ENCODE measurements at regions not wholly inside any gene's neighbourhood (a gene's known extent, or its start where the extent isn't known, plus 50 kb on each side); places are given as distances from the start of the nearest gene placed in this dataset.

GRCh38 chr5:6833406-6833805, 120.2 kb downstream of the TENT4A start:
- H3K79me1 ChIP-seq (ENCODE audit: low read depth in 1 of 2, low read length in 2 of 2), result no peaks in the 10 kb centered on the region
- H3K14ac ChIP-seq (replicated peaks; ENCODE audit: low read depth, low read length), result no peak overlapping the region
- H2BK20ac ChIP-seq (ENCODE audit: low read depth, low read length), result no peak overlapping the region
- H3K36me3 ChIP-seq (ENCODE audit: control insufficient read depth, insufficient read depth, low read length), result no peaks in the 10 kb centered on the region
- peaks cover 14% of the 10 kb centered on the region; the same call in 1 of the 2 replicates for H3K9me3 ChIP-seq (ENCODE audit: control insufficient read depth, insufficient read depth, low read length)
- ChIA-PET CTCF (interaction anchor here (1.3 kb wide), 1 partner anchor 13 kb away, joined by 3 read pairs; no protein-coding TSS in a partner anchor), POLR2A (ENCODE audit: unreplicated experiment) (no interaction called here)
- no peak overlapping the region for H2AK5ac ChIP-seq (ENCODE audit: low read depth, low read length)
- H2AFZ ChIP-seq (replicated peaks; ENCODE audit: low read length, poor library complexity), result no peak overlapping the region
- no CpG with 5 or more reads among the region's 1 CpG for WGBS, 2 experiments (ENCODE audit: extremely low coverage in 2 of 2, insufficient read length in 1 of 2)
- H2BK15ac ChIP-seq (ENCODE audit: low read depth, low read length), result no peak overlapping the region
- H3K56ac ChIP-seq (ENCODE audit: extremely low read depth, insufficient read depth, low read length), result no peak overlapping the region
- H4K8ac ChIP-seq (ENCODE audit: low read depth in 2 of 2, low read length in 2 of 2), result no peak overlapping the region
- TF ChIP-seq FOS (IDR thresholded peaks at IDR 0.05; ENCODE audit: low read depth, low read length) (no peak), CEBPB (IDR thresholded peaks at IDR 0.05; ENCODE audit: low read depth, low read length) (no peak), SMC3 (IDR thresholded peaks at IDR 0.05; ENCODE audit: low read depth, low read length) (no peak), NFE2L2 (IDR thresholded peaks at IDR 0.05; ENCODE audit: low read depth, low read length) (no peak), CTCF (conservative IDR thresholded peaks at IDR 0.05; ENCODE audit: low read depth, low read length) (no peak), MAFK (IDR thresholded peaks at IDR 0.05; ENCODE audit: low read depth, low read length) (no peak), POLR2A (IDR thresholded peaks at IDR 0.05; ENCODE audit: low read depth, low read length) (no peak), CHD1 (IDR thresholded peaks at IDR 0.05; ENCODE audit: low read depth, low read length) (no peak), USF2 (IDR thresholded peaks at IDR 0.05; ENCODE audit: low read depth, low read length) (no peak), RAD21 (IDR thresholded peaks at IDR 0.05; ENCODE audit: low read length) (no peak), ELK1 (IDR thresholded peaks at IDR 0.05; ENCODE audit: borderline replicate concordance, low read depth, low read length) (no peak), BHLHE40 (IDR thresholded peaks at IDR 0.05; ENCODE audit: low read depth, low read length) (no peak)
- no peak overlapping the region for H4K91ac ChIP-seq (ENCODE audit: insufficient read depth, low read depth, low read length)
- no peak overlapping the region for H3K4ac ChIP-seq (ENCODE audit: low read depth, low read length)
- no peak overlapping the region for H3K23ac ChIP-seq (ENCODE audit: low read depth, low read length)
- BruUV-seq (replicated peaks), result no TSS peak
- no peak overlapping the region for H2BK120ac ChIP-seq (ENCODE audit: low read depth, low read length)
- no peak overlapping the region for H3K9ac ChIP-seq (ENCODE audit: low read depth, low read length)
- no peak overlapping the region for H2BK5ac ChIP-seq (ENCODE audit: low read depth, low read length, poor library complexity, severe bottlenecking)
- DNase-seq, result no peak
- no peak overlapping the region for H3K4me2 ChIP-seq (ENCODE audit: low read depth, low read length)
- no peak for ATAC-seq (ENCODE audit: low read depth)
- dilution Hi-C loops (cut with HindIII; ENCODE audit: low sequenced_read_pairs, unreplicated experiment), result no loop called here
- in situ Hi-C loops (cut with MboI; ENCODE audit: low sequenced_read_pairs), result no loop called here
- H3K4me3 ChIP-seq (ENCODE audit: insufficient read depth, low read depth, low read length), result no peak overlapping the region
- no peak overlapping the region for H4K5ac ChIP-seq (ENCODE audit: low read depth, low read length)
- no peak overlapping the region for H2AK9ac ChIP-seq (replicated peaks; ENCODE audit: low read depth, low read length, poor library complexity)
- no peaks in the 10 kb centered on the region for H4K20me1 ChIP-seq (ENCODE audit: insufficient read depth, low read length)
- no peaks in the 10 kb centered on the region for H3K9me1 ChIP-seq (ENCODE audit: insufficient read depth, low read length)
- no peak overlapping the region for H3K18ac ChIP-seq (ENCODE audit: low read depth, low read length)
- no peaks in the 10 kb centered on the region for H3K27me3 ChIP-seq (ENCODE audit: control insufficient read depth, insufficient read depth, low read length)
- H3K27ac ChIP-seq (ENCODE audit: insufficient read depth, low read length), result no peak overlapping the region
- intact Hi-C loops (cut with micrococcal nuclease), result no loop called here
- no peaks in the 10 kb centered on the region for H3K4me1 ChIP-seq (ENCODE audit: control insufficient read depth, insufficient read depth, low read length)

Measured in IMR-90 (cell line).